ENCODE measurements at regions not wholly inside any gene's neighbourhood (a gene's known extent, or its start where the extent isn't known, plus 50 kb on each side); places are given as distances from the start of the nearest gene placed in this dataset.

DNA sequence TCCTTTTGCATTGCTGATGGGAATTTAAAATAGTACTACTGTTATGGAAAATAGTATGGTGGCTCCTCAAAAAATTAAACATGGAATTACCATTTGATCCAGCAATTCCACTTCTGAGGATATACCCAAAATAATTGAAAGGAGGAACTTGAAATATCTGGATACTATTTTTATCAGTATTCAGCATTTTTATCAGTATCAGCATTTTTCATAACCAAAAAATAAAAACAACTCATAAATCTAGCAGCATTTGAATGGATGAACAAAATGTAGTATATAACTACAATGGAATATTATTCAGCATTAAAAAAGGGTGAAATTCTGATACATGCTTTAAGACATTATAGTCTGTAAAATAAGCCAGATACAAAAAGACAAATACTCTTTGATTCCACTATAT is 763.4 kb upstream of the MAN1A1 start:
- DNase-seq (ENCODE audit: low read depth in 1 of 2, low spot score in 2 of 2) = no peak
- Histone ChIP-seq H3K79me1 (ENCODE audit: low read depth, low read length) (no peaks in the 10 kb centered on the region), H3K9ac (replicated peaks in 1 of 4; ENCODE audit: extremely low read depth in 1 of 4, low read depth in 3 of 4, low read length in 3 of 4) (no peak overlapping the region)

More for the DNA sequence above, 763.4 kb upstream of the MAN1A1 start:
- H2BK12ac ChIP-seq (ENCODE audit: low read depth, low read length) = no peak overlapping the region
- no peak for FAIRE-seq
- no peak overlapping the region for H3K4ac ChIP-seq (replicated peaks; ENCODE audit: insufficient read length, low read depth, low read length)
- no peaks in the 10 kb centered on the region for H3K36me3 ChIP-seq (ENCODE audit: control insufficient read depth in 2 of 4, insufficient read depth in 4 of 4, low read length in 3 of 4)
- no peak overlapping the region for H2BK5ac ChIP-seq (ENCODE audit: low read depth, low read length)
- no peak overlapping the region for H3K56ac ChIP-seq (replicated peaks; ENCODE audit: insufficient read length, low read depth, low read length)
- H2BK120ac ChIP-seq (replicated peaks; ENCODE audit: low read depth, low read length) = no peak overlapping the region
- no peak overlapping the region for H4K8ac ChIP-seq (ENCODE audit: extremely low read depth, insufficient read depth, low read length)
- H3K9me3 ChIP-seq (ENCODE audit: insufficient read depth in 2 of 2, low read depth in 1 of 2, low read length in 1 of 2) = no peaks in the 10 kb centered on the region
- no peaks in the 10 kb centered on the region for H3K27me3 ChIP-seq (replicated peaks in 1 of 4; ENCODE audit: control insufficient read depth in 3 of 4, extremely low read depth in 1 of 4, insufficient read depth in 3 of 4, low read length in 3 of 4)
- H3K23me2 ChIP-seq (ENCODE audit: low read depth, low read length) = no peaks in the 10 kb centered on the region
- TF ChIP-seq CREB1 (IDR thresholded peaks at IDR 0.05) = no peak
- TF ChIP-seq, protein P1, sequence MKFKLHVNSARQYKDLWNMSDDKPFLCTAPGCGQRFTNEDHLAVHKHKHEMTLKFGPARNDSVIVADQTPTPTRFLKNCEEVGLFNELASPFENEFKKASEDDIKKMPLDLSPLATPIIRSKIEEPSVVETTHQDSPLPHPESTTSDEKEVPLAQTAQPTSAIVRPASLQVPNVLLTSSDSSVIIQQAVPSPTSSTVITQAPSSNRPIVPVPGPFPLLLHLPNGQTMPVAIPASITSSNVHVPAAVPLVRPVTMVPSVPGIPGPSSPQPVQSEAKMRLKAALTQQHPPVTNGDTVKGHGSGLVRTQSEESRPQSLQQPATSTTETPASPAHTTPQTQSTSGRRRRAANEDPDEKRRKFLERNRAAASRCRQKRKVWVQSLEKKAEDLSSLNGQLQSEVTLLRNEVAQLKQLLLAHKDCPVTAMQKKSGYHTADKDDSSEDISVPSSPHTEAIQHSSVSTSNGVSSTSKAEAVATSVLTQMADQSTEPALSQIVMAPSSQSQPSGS (IDR thresholded peaks at IDR 0.05; ENCODE audit: low read length) = no peak
- TF ChIP-seq SIRT6 (IDR thresholded peaks at IDR 0.05; ENCODE audit: low read length) = no peak
- no peak for TF ChIP-seq JUN (IDR thresholded peaks at IDR 0.05; ENCODE audit: low read depth, low read length)
- no peak for TF ChIP-seq RBBP5 (IDR thresholded peaks at IDR 0.05; ENCODE audit: borderline replicate concordance, low read depth, low read length)
- no peak for TF ChIP-seq KDM1A (IDR thresholded peaks at IDR 0.05; ENCODE audit: borderline replicate concordance, low read length)
- no peak for TF ChIP-seq RXRA (IDR thresholded peaks at IDR 0.05; ENCODE audit: insufficient read depth, low read depth, low read length)
- no peak for TF ChIP-seq CBX5 (IDR thresholded peaks at IDR 0.05; ENCODE audit: low read depth, low read length)
- no peak for TF ChIP-seq GTF2F1 (IDR thresholded peaks at IDR 0.05; ENCODE audit: borderline replicate concordance, low read depth, low read length)
- TF ChIP-seq HDAC2 (IDR thresholded peaks at IDR 0.05; ENCODE audit: borderline replicate concordance in 1 of 2, low read depth in 2 of 2, low read length in 2 of 2) = no peak
- H3K18ac ChIP-seq (ENCODE audit: extremely low read depth, low read length) = no peak overlapping the region
- no peak overlapping the region for H3K4me2 ChIP-seq (ENCODE audit: insufficient read depth in 1 of 2, low read depth in 2 of 2, low read length in 2 of 2)
- CTCF ChIA-PET (ENCODE audit: partially characterized antibody) = no interaction called here
- H3K79me2 ChIP-seq (ENCODE audit: control insufficient read depth in 1 of 2, insufficient read depth in 2 of 2, low read length in 2 of 2) = no peaks in the 10 kb centered on the region
- POLR2A ChIA-PET (ENCODE audit: partially characterized antibody) = no interaction called here
- H2BK20ac ChIP-seq (ENCODE audit: low read length) = no peak overlapping the region
- H4K5ac ChIP-seq (ENCODE audit: insufficient read length, low read depth, low read length) = no peak overlapping the region
- no peak overlapping the region for H2AFZ ChIP-seq (ENCODE audit: low read length)
- H2BK15ac ChIP-seq (ENCODE audit: low read length) = no peak overlapping the region
- no peak overlapping the region for H3K4me3 ChIP-seq (ENCODE audit: extremely low read depth in 1 of 4, insufficient read depth in 2 of 4, low read depth in 3 of 4, low read length in 4 of 4)
- H3K14ac ChIP-seq (ENCODE audit: insufficient read length) = no peak overlapping the region
- no peaks in the 10 kb centered on the region for H4K20me1 ChIP-seq (replicated peaks in 1 of 2; ENCODE audit: control insufficient read depth in 1 of 2, insufficient read depth in 2 of 2, low read length in 2 of 2)
- H4K91ac ChIP-seq (replicated peaks; ENCODE audit: insufficient read length, low read length) = no peak overlapping the region
- no peak overlapping the region for H3K23ac ChIP-seq (ENCODE audit: insufficient read length)
- H2AK5ac ChIP-seq (ENCODE audit: low read depth, low read length) = no peak overlapping the region
- no peak overlapping the region for H3K27ac ChIP-seq (ENCODE audit: low read depth, low read length)
- peaks cover 0 to 2% (median 0%) of the 10 kb centered on the region in 4 experiments; a peak in 1 of 7 replicates for H3K4me1 ChIP-seq (replicated peaks in 1 of 4; ENCODE audit: control insufficient read depth in 3 of 4, insufficient read depth in 4 of 4, low read length in 3 of 4)
